Activated naive CD4-positive, alpha-beta T cell treated with anti-CD3 and anti-CD28 coated beads for 36 hours (primary cell): ENCODE measurements at regions not wholly inside any gene's neighbourhood (a gene's known extent, or its start where the extent isn't known, plus 50 kb on each side); places are given as distances from the start of the nearest gene placed in this dataset.
"Not testable (repeated sequence)": the region's sequence is repeated elsewhere in the genome, so short reads cannot be mapped to it uniquely, and the experiment has no call there.

Experiments used
- CTCF ChIA-PET: fragments of 350-600 bp; sonication (Branson Sonifier 250); formaldehyde crosslinking; loops from one replicate; lab custom pipeline; 2021; ENCODE audit warnings: antibody characterized with exemption; lab: Charles Lee
- DNase-seq: peaks from one replicate; pipeline ENCODE4 v3.0.0-alpha.2; 2020
- H3K27ac Mint-ChIP-seq: one replicate; pipeline ENCODE4 v1.8.0; 2021; ENCODE audit warnings: mild to moderate bottlenecking, mixed read lengths
- H3K27me3 Mint-ChIP-seq: one replicate; pipeline ENCODE4 v1.8.0; 2021; ENCODE audit warnings: low read depth, mixed read lengths
- H3K36me3 Mint-ChIP-seq: one replicate; pipeline ENCODE4 v1.8.0; 2021; ENCODE audit warnings: low read depth, mixed read lengths
- H3K4me1 Mint-ChIP-seq: one replicate; pipeline ENCODE4 v1.8.0; 2021; ENCODE audit warnings: low read depth, mixed read lengths
- H3K4me3 Mint-ChIP-seq: one replicate; pipeline ENCODE4 v1.8.0; 2021; ENCODE audit warnings: mild to moderate bottlenecking, moderate library complexity, mixed read lengths
- H3K9me3 Mint-ChIP-seq: one replicate; pipeline ENCODE4 v1.8.0; 2021; ENCODE audit warnings: mixed read lengths
- intact Hi-C: fragments of 100-400 bp; cut with micrococcal nuclease; formaldehyde crosslinking; loops from one replicate; pipeline ENCODE4 v1.15.1; 2023

DNA sequence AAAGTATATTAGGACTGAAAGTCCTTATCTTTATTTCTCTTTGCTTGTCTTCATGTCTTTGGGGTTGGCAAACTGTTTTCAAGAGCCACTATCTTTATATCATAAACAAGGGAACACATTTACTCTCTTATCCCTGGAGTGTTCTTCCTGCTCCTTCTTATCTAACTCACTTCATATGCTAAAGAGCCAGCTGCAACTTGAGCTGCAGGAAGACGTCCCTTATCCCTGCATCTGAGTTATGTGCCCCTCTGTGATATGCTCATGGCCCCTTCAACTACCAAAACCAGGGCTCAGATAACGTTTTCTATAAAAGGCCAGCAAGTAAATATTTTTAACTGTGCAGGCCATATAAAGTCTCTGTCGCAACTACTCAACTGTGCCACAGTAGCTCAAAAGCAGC is 137.0 kb upstream of the CRBN start:
- Mint-ChIP-seq H3K27me3 (no peaks in the 10 kb centered on the region), H3K27ac (no peak overlapping the region), H3K9me3 (peaks cover 2% of the 10 kb centered on the region), H3K36me3 (no peaks in the 10 kb centered on the region), H3K4me3 (no peak overlapping the region), H3K4me1 (no peaks in the 10 kb centered on the region)
- intact Hi-C loops, result no loop called here
- CTCF ChIA-PET, result no interaction called here
- no peak for DNase-seq

DNA sequence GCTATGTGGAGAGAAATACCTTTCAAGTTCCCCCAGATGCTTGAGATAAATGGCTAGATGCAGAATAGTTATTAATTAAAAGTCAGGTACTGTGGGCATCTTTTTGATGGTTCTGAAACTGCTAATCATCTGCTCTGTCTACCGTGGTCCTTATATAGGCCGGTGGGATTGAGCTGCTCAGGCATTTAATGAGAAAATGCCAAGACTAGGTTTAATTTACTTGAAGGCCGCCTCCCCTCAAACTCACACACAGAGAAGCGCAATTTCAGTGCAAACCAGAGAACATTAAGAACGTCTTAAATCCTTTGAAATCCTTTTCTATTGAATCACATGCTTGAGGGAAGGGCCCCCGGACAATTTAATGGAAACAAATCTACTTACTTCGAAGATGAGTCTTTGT is 136.4 kb upstream of the CRBN start:
- H3K4me3 Mint-ChIP-seq, result no peak overlapping the region
- CTCF ChIA-PET, result interaction anchor here (0.6 kb wide), 1 partner anchor 59 kb away, joined by 3 read pairs; no protein-coding TSS in a partner anchor
- H3K4me1 Mint-ChIP-seq, result no peaks in the 10 kb centered on the region
- peaks cover 2% of the 10 kb centered on the region for H3K9me3 Mint-ChIP-seq
- no peaks in the 10 kb centered on the region for H3K36me3 Mint-ChIP-seq
- H3K27ac Mint-ChIP-seq, result no peak overlapping the region
- intact Hi-C loops, result no loop called here
- H3K27me3 Mint-ChIP-seq, result no peaks in the 10 kb centered on the region
- no peak for DNase-seq

DNA sequence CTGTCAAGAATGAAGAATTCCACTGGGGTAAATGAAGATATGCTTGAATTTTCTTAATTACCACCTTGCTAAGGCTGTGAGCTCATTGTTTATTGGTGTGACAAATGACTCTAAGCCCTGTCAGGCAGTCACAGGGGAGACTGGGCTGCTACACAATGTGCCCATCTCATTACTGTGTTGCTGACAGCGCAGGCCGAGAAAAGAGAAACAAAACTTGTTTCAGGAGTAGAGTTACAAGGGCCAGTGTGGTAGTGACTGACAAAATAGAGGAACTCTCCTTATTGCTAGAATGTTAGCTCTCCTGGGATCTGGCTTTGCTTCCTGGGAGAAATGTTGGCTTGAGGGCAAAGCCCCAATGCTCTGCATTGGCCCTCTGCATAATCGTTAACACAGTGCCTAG is 130.4 kb upstream of the CRBN start:
- Mint-ChIP-seq H3K4me3 (no peak overlapping the region), H3K9me3 (no peaks in the 10 kb centered on the region), H3K27me3 (no peaks in the 10 kb centered on the region), H3K4me1 (no peaks in the 10 kb centered on the region), H3K27ac (no peak overlapping the region), H3K36me3 (no peaks in the 10 kb centered on the region)
- intact Hi-C loops, result no loop called here
- DNase-seq, result no peak
- CTCF ChIA-PET, result no interaction called here

DNA sequence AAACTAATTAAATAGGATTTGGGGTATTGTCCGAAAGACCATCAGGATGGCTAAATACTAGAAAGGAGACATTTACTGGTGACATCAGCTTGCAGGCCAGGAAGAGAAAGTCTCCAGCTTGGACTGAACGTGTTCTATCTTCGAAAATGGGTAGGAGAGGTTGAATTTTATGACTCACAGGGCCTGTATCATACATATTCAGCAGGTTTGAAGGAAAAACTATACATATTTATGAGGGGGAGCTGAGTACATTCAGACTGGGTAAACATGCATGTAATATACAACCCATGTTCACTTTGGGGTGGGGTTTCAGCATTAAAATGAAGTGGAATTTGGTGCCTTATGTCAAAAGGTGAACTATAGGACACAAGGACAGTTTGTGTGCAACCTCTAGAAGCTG is 129.3 kb upstream of the CRBN start:
- intact Hi-C loops, result no loop called here
- Mint-ChIP-seq H3K27me3 (no peaks in the 10 kb centered on the region), H3K27ac (no peak overlapping the region), H3K4me3 (no peak overlapping the region), H3K9me3 (no peaks in the 10 kb centered on the region), H3K4me1 (no peaks in the 10 kb centered on the region), H3K36me3 (no peaks in the 10 kb centered on the region)
- CTCF ChIA-PET, result interaction anchor here (0.6 kb wide), 2 partner anchors 65 to 107 kb away, joined by 3 read pairs; no protein-coding TSS in a partner anchor
- no peak for DNase-seq

DNA sequence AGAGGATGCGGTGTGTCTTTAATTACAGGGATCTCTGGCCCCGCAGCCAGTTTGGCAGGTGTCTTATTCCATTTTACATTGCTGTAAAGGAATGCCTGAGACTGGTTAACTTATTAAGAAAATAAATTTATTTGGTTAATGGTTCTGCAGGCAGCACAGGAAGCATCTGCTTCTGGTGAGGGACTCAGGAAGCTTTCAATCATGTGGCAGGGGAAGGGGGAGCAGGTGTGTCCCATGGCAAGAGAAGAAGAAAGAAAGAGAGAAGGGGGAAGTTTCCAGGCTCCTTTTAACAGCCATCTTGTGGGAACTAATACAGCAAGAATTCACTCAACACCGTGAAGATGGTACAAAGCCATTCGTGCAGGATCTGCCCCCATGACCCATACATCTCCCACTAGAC is 128.0 kb upstream of the CRBN start:
- intact Hi-C loops, result no loop called here
- Mint-ChIP-seq H3K9me3 (no peaks in the 10 kb centered on the region), H3K36me3 (no peaks in the 10 kb centered on the region), H3K4me1 (no peaks in the 10 kb centered on the region), H3K27me3 (no peaks in the 10 kb centered on the region), H3K4me3 (no peak overlapping the region), H3K27ac (no peak overlapping the region)
- CTCF ChIA-PET, result interaction anchor here (1.2 kb wide), 1 partner anchor 108 kb away, joined by 4 read pairs; no protein-coding TSS in a partner anchor
- no peak for DNase-seq

DNA sequence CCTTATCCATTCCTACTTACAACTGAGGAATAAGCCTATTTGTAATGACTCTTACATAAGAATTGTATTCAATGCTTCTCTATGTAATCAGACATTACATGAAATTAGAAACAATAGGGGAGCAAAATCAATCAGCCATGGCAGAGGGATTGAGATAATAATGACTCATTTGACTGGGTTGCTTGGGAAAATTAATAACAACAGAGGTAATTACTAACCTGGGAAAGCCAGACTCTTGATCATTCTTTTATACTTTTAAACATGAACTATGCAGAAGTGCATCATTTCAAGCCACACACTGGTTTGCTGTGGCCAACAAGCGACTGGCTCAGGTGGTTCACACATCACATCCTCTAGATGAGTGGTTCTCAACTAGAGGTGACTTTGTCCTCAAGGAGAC is 126.3 kb upstream of the CRBN start:
- CTCF ChIA-PET, result no interaction called here
- H3K4me1 Mint-ChIP-seq, result no peaks in the 10 kb centered on the region

DNA sequence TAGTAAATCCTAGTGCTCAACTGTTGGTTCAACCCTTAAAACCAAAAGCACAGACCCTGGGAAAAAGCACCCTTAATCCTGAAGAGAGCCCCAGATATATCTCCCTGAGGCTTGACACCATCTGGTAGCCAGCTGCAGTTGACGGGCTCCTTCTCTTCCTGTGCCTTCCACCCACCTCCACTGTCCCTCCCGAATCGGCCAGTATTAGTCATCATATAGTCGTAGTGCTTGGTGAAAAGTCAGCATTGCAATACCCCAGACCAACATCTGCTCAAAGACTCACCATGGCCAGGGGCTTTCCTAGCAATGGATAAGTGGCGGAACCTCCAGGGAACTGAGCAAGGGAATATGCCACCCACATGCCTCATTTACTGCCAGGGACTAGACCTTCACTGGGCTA is 125.6 kb upstream of the CRBN start:
- Mint-ChIP-seq H3K27me3 (no peaks in the 10 kb centered on the region), H3K4me1 (no peaks in the 10 kb centered on the region), H3K27ac (no peak overlapping the region), H3K36me3 (no peaks in the 10 kb centered on the region), H3K9me3 (no peaks in the 10 kb centered on the region), H3K4me3 (no peak overlapping the region)
- CTCF ChIA-PET, result no interaction called here
- DNase-seq, result no peak
- intact Hi-C loops, result no loop called here

More for the DNA sequence above, 126.3 kb upstream of the CRBN start:
- no peak for DNase-seq
- no peaks in the 10 kb centered on the region for H3K9me3 Mint-ChIP-seq
- H3K27me3 Mint-ChIP-seq, result no peaks in the 10 kb centered on the region
- intact Hi-C loops, result no loop called here
- H3K27ac Mint-ChIP-seq, result no peak overlapping the region
- H3K36me3 Mint-ChIP-seq, result no peaks in the 10 kb centered on the region
- no peak overlapping the region for H3K4me3 Mint-ChIP-seq

DNA sequence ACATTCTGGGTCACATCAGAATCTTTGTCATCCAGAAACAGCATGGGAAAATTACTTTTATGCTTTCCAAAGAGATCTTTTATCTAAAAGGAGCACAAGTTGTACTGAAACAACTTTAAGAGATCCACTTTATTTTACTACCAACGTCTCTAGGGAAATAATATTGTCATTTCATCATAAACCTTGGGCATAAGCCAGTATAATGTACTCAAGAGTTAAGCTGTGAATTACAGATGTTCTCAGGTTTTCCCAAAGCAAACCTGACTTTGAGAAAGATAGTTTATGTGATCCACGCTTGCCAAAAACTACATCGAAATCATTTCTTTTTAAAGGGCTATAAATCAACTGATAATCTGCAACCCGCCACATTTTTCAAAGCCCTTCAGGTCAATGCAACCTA is 124.1 kb upstream of the CRBN start:
- no peaks in the 10 kb centered on the region for H3K9me3 Mint-ChIP-seq
- H3K27me3 Mint-ChIP-seq, result no peaks in the 10 kb centered on the region
- no peak overlapping the region for H3K27ac Mint-ChIP-seq
- H3K4me3 Mint-ChIP-seq, result no peak overlapping the region
- intact Hi-C loops, result no loop called here
- no peaks in the 10 kb centered on the region for H3K36me3 Mint-ChIP-seq
- no peak for DNase-seq
- peaks cover under 1% of the 10 kb centered on the region for H3K4me1 Mint-ChIP-seq
- CTCF ChIA-PET, result no interaction called here

DNA sequence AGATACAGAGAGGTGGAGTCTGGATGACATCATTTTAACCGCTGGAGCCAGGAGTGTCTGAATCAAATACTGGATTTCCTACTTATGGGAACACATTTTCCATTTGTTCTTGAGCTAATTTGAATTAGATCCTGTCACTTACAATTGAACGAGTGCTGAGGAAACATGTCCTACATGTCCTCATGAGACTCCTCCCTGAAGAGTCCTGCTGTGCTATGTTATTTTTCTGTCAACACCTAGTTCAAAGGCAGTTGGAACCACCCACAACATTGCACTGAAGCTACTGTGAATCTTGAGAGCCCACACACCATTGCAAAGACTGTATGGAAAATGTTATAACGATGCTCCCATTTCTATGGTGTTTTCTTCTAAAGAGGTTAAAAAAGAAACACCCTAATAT is 123.5 kb upstream of the CRBN start:
- DNase-seq, result no peak
- no peak overlapping the region for H3K4me3 Mint-ChIP-seq
- CTCF ChIA-PET, result no interaction called here
- H3K4me1 Mint-ChIP-seq, result peaks cover 4% of the 10 kb centered on the region
- intact Hi-C loops, result no loop called here
- no peaks in the 10 kb centered on the region for H3K9me3 Mint-ChIP-seq
- no peaks in the 10 kb centered on the region for H3K27me3 Mint-ChIP-seq
- no peaks in the 10 kb centered on the region for H3K36me3 Mint-ChIP-seq
- no peak overlapping the region for H3K27ac Mint-ChIP-seq

DNA sequence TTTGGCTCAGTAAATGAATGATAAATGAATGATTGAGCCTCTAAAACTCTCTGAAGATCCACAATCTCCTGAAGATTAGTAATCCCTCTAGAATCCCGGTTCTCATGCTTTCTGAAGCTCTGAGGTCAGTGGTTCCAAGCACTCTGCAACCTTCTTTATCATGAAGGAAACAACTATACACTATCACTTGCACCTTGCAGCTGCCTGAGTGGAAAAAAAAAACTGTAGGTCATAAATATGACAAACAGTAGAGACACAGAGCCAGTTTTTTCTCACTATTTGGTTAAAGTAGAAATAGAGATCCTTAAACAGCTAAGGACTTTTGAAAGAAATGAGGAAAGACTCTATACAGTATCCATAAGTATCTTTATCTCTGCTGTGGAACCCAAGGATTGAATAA is 122.0 kb upstream of the CRBN start:
- Mint-ChIP-seq H3K27me3 (no peaks in the 10 kb centered on the region), H3K36me3 (no peaks in the 10 kb centered on the region), H3K4me3 (no peak overlapping the region), H3K4me1 (peaks cover 16% of the 10 kb centered on the region), H3K9me3 (no peaks in the 10 kb centered on the region), H3K27ac (no peak overlapping the region)
- intact Hi-C loops, result no loop called here
- no peak for DNase-seq
- CTCF ChIA-PET, result interaction anchor here (0.6 to 1.6 kb wide), 2 partner anchors 48 to 990 kb away, joined by 3 to 4 read pairs; no protein-coding TSS in a partner anchor

DNA sequence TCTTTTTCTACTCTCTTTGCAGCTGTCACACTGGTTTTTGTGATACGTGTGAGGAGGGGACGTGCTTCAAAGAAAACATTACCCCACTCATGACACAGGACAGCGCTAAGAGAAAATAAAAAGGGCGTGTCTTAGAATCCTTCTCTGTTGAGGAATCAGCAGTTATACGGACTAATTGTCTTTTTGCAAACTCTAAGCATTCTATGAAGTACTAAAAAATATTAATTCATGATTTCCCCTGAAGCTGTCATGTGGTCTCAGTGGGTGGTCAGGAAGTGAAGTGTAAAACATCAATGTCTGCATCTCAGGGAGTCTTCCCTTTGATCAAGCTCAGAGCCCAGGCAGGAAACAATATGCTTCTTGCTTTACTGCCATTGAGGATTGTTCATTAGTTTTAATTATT is 117.5 kb upstream of the CRBN start:
- H3K4me3 Mint-ChIP-seq, result peak overlapping the region; percentile 34
- no peak for DNase-seq
- H3K4me1 Mint-ChIP-seq, result peaks cover 21% of the 10 kb centered on the region
- no peaks in the 10 kb centered on the region for H3K27me3 Mint-ChIP-seq
- no peaks in the 10 kb centered on the region for H3K36me3 Mint-ChIP-seq
- CTCF ChIA-PET, result no interaction called here
- H3K27ac Mint-ChIP-seq, result no peak overlapping the region
- peaks cover 16% of the 10 kb centered on the region for H3K9me3 Mint-ChIP-seq
- intact Hi-C loops, result loop anchor here (5.0 kb wide), 1 partner anchor 995 kb away; no protein-coding TSS in a partner anchor

DNA sequence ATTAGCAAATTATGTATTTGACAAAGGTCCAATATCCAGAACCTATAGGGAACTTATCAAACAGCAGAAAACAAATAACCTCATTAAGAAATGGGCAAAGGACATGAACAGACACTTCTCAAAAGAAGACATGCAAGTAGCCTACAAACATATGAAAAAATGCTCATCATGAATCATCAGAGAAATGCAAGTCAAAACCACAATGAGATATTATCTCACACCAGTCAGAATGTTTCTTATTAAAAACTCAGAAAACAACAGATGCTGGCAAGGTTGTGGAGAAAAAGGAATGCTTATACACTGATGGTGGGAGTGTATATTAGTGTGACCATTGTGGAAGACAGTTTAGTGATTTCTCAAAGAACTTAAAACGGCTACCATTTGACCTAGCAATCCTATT is 116.1 kb upstream of the CRBN start:
- peaks cover 21% of the 10 kb centered on the region for H3K4me1 Mint-ChIP-seq
- DNase-seq, result no peak
- no peaks in the 10 kb centered on the region for H3K36me3 Mint-ChIP-seq
- no peak overlapping the region for H3K27ac Mint-ChIP-seq
- intact Hi-C loops, result loop anchor here (5.0 kb wide), 1 partner anchor 997 kb away; no protein-coding TSS in a partner anchor
- peaks cover 16% of the 10 kb centered on the region for H3K9me3 Mint-ChIP-seq
- H3K27me3 Mint-ChIP-seq, result no peaks in the 10 kb centered on the region
- H3K4me3 Mint-ChIP-seq, result no peak overlapping the region
- CTCF ChIA-PET, result no interaction called here

DNA sequence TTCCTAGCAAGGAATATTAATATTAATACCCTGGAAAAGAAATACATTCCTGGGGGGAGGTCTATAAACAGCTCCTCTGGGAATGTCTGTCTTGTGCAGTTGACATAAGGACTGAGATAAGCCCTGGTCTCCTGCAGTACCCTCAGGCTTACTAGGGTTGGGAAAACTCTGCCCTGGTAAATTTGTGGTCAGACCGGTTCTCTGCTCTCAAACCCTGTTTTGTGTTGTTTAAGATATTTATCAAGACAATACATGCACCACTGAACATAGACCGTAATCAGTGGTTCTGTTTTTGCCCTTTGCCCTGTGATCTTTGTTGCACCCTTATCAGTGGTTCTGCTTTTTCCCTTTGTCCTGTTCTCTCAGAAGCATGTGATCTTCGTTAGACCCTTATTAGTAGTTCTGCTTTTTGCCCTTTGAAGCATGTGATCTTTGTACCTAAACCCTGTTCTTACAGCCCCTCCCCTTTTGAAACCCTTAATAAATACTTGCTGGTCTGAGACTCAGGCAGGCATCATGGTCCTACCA is 112.3 kb upstream of the CRBN start:
- not testable (repeated sequence) for H3K27ac Mint-ChIP-seq, H3K4me3 Mint-ChIP-seq

More for the DNA sequence above, 112.3 kb upstream of the CRBN start:
- H3K9me3 Mint-ChIP-seq, result peaks cover 16% of the 10 kb centered on the region
- DNase-seq, H3K4me1 Mint-ChIP-seq, H3K27me3 Mint-ChIP-seq, CTCF ChIA-PET, H3K36me3 Mint-ChIP-seq, intact Hi-C loops: not testable (repeated sequence)
